ENCODE measurements at regions not wholly inside any gene's neighbourhood (a gene's known extent, or its start where the extent isn't known, plus 50 kb on each side); places are given as distances from the start of the nearest gene placed in this dataset.
"Not testable (repeated sequence)": the region's sequence is repeated elsewhere in the genome, so short reads cannot be mapped to it uniquely, and the experiment has no call there.

DNA sequence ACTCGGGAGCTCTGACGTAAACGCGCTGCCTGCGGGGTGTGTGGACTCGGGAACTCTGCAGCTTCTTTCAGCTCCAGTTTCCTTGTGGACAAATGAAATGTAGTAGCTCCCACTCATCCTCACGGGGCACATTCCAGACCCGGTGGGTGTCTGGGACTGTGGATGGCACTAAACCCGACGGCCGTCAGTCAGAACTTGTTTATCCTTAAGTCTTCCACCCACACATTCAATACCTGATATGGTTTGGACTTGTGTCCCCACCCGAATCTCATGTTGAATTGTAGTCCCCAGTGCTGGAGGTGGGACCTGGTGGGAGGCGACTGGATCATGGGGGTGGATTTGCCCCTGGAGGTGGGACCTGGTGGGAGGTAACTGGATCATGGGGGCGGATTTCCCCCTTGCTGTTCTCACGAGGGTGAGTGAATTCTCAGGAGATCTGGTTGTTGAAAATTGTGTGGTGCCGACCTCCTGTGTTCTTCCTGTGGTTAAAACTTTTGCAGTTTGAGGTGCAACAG is 81.2 kb upstream of the SNTG2 start:
- H3K4me1 Mint-ChIP-seq: no peaks in the 10 kb centered on the region
- H3K36me3 Mint-ChIP-seq: no peaks in the 10 kb centered on the region
- DNase-seq: no peak
- H3K9me3 Mint-ChIP-seq: no peaks in the 10 kb centered on the region
- no peak overlapping the region for H3K27ac Mint-ChIP-seq
- H3K27me3 Mint-ChIP-seq: peaks cover 33% of the 10 kb centered on the region
- H3K4me3 Mint-ChIP-seq: no peak overlapping the region

DNA sequence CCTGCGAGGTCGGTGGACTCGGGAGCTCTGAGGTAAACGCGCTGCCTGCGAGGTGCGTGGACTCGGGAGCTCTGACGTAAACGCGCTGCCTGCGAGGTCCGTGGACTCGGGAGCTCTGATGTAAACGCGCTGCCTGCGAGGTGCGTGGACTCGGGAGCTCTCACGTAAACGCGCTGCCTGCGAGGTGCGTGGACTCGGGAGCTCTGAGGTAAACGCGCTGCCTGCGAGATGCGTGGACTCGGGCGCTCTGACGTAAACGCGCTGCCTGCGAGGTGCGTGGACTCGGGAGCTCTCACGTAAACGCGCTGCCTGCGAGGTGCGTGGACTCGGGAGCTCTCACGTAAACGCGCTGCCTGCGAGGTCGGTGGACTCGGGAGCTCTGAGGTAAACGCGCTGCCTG is 81.8 kb upstream of the SNTG2 start:
- H3K4me3 Mint-ChIP-seq, H3K36me3 Mint-ChIP-seq, H3K27ac Mint-ChIP-seq, H3K4me1 Mint-ChIP-seq, DNase-seq, H3K9me3 Mint-ChIP-seq: not testable (repeated sequence)
- peaks cover 33% of the 10 kb centered on the region for H3K27me3 Mint-ChIP-seq

DNA sequence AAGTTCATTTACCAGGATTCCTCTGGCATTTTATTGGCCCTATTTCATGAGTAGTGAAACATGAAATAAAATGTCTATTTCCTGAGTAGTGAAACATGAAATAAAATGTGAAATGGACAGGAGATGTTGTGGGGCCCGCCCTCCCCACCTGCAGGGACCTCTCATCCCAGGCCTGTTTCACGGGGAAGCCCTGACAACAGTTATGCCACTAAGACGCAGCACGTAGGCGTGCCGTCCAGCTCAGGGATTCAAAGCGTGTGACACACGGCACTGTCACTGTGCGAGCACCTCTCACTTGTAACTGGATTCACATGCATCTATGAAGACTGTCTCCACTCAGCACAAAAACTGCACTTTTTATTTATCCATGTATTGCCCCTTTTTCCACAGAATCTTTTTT is 83.4 kb upstream of the SNTG2 start:
- Mint-ChIP-seq H3K27me3 (peaks cover 30% of the 10 kb centered on the region), H3K36me3 (no peaks in the 10 kb centered on the region), H3K4me1 (no peaks in the 10 kb centered on the region), H3K9me3 (no peaks in the 10 kb centered on the region), H3K27ac (no peak overlapping the region), H3K4me3 (no peak overlapping the region)
- no peak for DNase-seq

DNA sequence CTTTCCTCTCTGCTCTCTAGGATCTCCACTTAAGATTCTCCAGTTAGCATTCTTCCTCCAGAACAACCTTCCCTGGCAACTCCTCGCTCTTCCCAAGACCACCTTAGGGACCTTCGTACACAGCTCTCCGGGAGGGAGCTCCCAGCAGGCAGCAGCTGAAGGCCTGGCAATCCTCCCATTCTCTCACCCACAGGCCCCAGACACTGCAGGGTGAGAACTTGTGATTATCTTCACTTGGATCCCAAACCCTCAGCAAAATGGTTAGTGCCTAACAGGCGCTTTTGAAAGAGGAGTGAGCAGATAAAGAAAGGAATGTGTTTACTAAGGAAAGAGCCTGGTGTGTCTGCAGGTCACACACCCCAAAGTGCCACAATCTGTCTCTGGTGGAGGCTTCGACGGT is 83.8 kb upstream of the SNTG2 start:
- no peaks in the 10 kb centered on the region for H3K36me3 Mint-ChIP-seq
- no peak for DNase-seq
- no peak overlapping the region for H3K4me3 Mint-ChIP-seq
- no peaks in the 10 kb centered on the region for H3K4me1 Mint-ChIP-seq
- peaks cover 29% of the 10 kb centered on the region for H3K27me3 Mint-ChIP-seq
- H3K27ac Mint-ChIP-seq: no peak overlapping the region
- no peaks in the 10 kb centered on the region for H3K9me3 Mint-ChIP-seq

DNA sequence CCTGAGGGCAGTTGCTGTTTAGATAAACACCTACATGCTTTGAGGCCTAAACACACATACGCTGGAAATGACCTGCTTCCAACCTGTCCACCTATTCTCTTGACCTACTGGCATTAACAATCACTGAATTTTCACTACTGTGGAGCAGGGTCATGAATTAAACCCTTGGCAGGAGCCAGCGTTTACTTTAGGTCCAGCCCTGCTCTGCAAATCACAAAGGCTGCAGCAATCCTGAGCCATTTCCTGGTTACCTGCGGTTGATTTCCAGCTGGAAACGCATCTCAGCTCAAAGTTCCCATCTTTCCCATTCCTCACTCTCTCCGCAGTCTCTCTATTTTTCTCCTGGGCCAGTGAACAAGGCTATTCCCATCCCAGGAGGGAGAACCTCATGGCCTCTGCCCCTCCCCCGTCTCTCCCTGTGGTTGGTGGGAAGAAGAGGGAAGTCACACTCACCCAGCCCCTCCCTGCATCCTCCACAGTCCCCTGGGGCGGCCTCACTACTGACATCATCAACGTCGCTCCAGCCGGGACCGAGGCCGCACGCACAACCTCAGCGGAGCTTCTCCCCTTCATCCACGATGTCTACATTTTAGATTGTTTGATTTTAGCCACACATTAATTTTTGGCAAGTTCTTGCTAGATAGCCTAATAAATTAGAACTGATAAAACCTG is 84.5 kb upstream of the SNTG2 start:
- H3K27ac Mint-ChIP-seq: no peak overlapping the region
- DNase-seq: no peak
- H3K4me3 Mint-ChIP-seq: no peak overlapping the region
- H3K27me3 Mint-ChIP-seq: peaks cover 24% of the 10 kb centered on the region
- no peaks in the 10 kb centered on the region for H3K4me1 Mint-ChIP-seq
- H3K9me3 Mint-ChIP-seq: no peaks in the 10 kb centered on the region
- H3K36me3 Mint-ChIP-seq: no peaks in the 10 kb centered on the region

DNA sequence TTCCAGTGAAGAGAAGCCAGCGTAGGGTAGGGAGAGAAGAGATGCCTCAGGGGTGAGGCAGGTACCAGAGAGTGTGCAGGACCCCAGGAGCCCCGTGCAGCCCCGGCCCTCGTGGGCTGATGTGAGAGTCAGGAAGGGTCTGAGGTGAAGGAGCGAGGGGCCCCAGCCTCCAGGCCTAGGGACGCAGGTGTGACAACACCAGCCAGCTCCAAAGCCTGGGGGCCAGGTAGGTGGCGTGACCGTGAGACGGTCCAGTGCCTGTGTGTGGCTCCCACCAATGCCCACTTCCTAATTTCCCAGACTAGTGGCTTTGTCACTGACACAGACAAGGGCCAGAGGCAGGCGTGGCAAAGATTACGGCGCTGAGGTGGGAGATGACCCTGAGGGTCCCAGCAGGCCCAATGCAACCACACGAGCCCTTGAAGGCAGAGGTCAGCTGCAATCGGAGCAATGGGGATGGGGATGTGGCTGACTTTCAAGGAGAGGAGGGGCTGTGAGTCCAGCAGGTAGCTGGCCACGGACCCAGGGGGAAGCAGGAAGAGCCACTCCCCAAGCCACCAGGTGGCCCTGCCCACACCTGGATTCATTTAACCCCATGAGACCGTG is 86.0 kb upstream of the SNTG2 start:
- no peak overlapping the region for H3K27ac Mint-ChIP-seq
- no peaks in the 10 kb centered on the region for H3K4me1 Mint-ChIP-seq
- peaks cover 13% of the 10 kb centered on the region for H3K27me3 Mint-ChIP-seq
- no peaks in the 10 kb centered on the region for H3K9me3 Mint-ChIP-seq
- no peak for DNase-seq
- no peaks in the 10 kb centered on the region for H3K36me3 Mint-ChIP-seq
- no peak overlapping the region for H3K4me3 Mint-ChIP-seq

DNA sequence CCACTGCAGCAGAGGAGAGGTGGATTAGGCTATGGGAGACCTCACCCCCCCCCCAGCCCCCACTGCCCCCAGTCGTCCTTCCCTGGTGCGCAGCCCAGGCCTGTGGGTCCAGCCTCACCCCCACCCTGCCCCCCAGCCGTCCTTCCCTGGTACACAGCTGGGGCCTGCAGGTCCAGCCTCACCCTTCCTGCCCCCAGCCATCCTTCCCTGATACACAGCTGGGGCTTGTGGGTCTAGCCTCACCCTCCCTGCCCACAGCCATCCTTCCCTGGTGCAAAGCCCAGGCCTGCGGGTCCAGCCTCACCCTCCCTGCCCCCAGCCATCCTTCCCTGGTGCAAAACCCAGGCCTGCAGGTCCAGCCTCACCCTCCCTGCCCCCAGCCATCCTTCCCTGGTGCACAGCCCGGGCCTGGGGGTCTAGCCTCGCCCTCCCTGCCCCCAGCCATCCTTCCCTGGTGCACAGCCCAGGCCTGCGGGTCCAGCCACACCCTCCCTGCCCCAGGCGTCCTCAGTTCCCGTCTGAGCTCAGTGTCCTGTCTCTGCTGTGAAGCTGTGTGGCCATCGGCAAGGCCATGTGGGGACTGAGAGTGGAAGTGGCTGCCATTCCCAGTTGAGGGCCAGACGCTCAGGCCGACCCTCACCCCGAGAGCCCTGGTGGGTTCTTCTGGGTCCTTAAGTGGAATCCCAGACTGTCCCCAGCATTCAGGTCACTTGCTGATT is 86.8 kb upstream of the SNTG2 start:
- Mint-ChIP-seq H3K9me3 (no peaks in the 10 kb centered on the region), H3K27ac (no peak overlapping the region), H3K4me3 (no peak overlapping the region), H3K4me1 (no peaks in the 10 kb centered on the region), H3K27me3 (peaks cover 11% of the 10 kb centered on the region), H3K36me3 (no peaks in the 10 kb centered on the region)
- no peak for DNase-seq

DNA sequence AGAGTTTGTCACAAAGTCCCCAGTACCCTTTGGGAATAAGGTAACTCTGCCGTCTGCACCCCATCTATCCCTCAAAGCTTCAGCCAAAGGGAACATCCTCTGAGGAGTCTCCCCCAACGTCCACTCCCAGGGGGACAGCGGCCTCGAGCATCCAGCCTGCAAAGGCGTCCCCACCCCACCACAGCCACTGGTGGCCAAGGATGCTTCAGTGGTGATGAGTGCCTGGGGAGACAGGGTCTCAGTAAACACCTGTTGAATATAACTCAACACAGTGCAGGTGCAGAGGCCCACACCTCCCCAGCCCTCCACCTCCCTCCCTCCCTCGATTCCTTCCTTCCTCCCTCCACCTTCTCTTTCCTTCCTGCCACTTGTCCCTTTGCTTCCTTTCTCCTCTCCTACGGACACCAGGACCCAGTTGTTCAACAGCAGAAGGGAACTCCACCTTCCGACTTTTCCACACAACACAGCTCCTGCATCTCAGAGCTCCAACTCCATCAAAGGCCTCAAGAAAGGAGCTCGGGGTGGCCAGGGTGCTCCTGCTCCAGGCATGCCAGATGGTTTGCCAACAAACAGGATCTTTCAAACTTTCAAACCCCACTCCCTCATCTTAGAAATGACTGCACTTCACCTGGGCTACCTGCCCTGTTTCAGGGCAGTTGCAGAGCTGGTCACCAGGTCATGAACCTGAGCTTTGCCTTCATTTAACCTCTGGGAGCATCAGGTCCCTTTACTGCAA is 87.8 kb upstream of the SNTG2 start:
- H3K27ac Mint-ChIP-seq: no peak overlapping the region
- H3K36me3 Mint-ChIP-seq: no peaks in the 10 kb centered on the region
- peaks cover 11% of the 10 kb centered on the region for H3K27me3 Mint-ChIP-seq
- DNase-seq: no peak
- no peaks in the 10 kb centered on the region for H3K4me1 Mint-ChIP-seq
- H3K9me3 Mint-ChIP-seq: no peaks in the 10 kb centered on the region
- H3K4me3 Mint-ChIP-seq: no peak overlapping the region

DNA sequence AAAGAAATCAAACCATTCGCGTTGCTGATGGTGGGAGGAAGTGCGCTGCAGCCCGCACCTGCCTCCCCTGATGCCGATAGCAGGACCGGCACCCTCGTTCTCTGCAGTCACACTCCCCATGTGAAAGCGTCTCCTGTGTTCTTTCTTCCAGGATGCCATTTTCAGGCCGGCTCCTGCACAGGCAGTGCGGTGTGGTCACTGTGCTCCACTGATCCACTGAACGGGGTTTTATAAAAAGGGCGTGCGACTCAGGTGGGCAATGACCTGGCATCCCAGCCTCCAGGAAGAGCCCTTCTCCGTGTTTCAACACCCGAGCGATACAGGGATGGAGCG is 88.3 kb upstream of the SNTG2 start:
- H3K36me3 Mint-ChIP-seq: no peaks in the 10 kb centered on the region
- H3K9me3 Mint-ChIP-seq: no peaks in the 10 kb centered on the region
- H3K4me3 Mint-ChIP-seq: no peak overlapping the region
- peaks cover 11% of the 10 kb centered on the region for H3K27me3 Mint-ChIP-seq
- DNase-seq: no peak
- no peak overlapping the region for H3K27ac Mint-ChIP-seq
- no peaks in the 10 kb centered on the region for H3K4me1 Mint-ChIP-seq

DNA sequence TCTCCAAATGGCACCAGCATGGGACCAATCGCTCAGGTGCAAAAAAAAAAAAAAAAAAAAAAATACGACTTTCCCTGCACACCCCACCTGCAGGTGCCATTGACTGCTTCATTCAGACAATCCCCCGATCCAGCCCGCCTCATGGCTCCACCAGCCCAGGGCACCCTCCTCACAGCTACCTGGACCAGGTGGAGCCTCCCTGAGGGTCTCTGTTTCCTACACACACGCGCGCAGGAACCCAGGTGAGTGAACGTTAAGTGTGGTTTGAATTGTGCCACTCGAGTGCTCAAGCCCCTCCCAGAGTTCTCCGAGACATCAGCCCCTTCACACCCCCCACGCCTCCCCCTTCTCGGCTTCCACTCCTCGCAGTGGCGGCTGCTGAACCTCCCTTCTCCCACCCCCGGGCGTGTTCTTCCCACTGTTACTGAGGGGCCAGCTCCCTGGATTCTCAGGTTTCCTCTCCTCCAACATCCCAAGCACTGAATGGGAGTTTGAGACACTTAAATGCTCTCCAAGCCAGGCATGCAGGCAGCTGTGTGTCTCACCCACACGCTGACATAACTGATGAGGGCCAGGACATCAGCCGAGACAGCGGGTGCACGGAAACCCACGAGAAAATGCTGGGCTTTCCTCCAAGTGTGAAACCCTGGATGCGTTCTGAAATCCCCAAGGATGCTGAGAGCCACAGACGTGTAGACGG is 88.8 kb upstream of the SNTG2 start:
- Mint-ChIP-seq H3K27ac (no peak overlapping the region), H3K4me3 (no peak overlapping the region), H3K4me1 (no peaks in the 10 kb centered on the region), H3K27me3 (peaks cover 9% of the 10 kb centered on the region), H3K9me3 (no peaks in the 10 kb centered on the region), H3K36me3 (no peaks in the 10 kb centered on the region)
- DNase-seq: no peak

DNA sequence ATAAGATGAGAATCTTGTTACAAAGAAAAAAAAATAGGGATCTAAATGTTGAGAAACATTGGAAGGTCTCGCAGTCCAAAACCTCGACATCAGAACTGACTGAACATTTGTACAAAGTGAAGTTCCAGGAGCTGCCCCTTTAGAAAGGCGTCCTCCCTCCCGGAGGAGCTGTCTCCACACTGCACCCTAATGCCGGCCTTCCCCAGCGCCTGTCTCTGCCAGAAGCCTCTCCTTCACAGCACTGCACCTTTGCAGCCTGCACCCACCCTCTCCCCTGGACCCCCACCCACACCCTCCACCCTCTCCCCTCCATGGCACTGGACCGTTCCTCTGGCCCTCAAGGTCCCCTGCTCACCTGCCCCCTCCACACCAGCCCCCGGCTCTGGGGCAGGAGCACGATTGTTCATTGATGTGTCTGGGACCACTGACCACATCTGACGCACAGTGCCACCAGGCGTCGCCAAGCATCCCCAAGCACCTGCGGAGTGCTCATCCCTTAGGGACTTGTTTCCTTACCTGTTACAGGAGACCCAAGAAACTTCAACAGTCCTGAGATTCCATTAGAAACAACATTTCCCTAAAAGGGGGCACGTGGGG is 90.3 kb upstream of the SNTG2 start:
- DNase-seq: no peak
- H3K27me3 Mint-ChIP-seq: peaks cover 3% of the 10 kb centered on the region
- H3K4me1 Mint-ChIP-seq: peaks cover 3% of the 10 kb centered on the region
- no peak overlapping the region for H3K4me3 Mint-ChIP-seq
- H3K36me3 Mint-ChIP-seq: peaks cover 2% of the 10 kb centered on the region
- peaks cover 3% of the 10 kb centered on the region for H3K9me3 Mint-ChIP-seq
- H3K27ac Mint-ChIP-seq: no peak overlapping the region

DNA sequence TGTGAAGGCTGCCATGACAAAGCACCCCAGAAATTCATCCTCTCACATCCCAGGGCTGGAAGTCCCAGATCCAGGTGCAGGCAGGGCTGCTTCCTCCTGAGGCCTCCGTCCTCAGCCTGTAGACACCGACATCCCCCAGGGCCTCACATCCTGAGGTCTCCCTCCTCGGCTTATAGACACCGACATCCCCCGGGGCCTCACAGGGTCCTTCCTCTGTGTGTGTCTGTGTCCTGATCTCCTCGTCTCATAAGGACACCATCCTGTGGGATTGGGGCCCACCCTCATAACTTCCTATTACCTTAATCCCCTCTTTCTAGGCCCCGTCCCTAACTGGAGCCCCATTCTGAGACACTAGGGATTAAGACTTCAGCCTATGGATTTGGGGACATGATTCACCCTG is 92.0 kb upstream of the SNTG2 start:
- H3K4me3 Mint-ChIP-seq: no peak overlapping the region
- H3K36me3 Mint-ChIP-seq: peaks cover 12% of the 10 kb centered on the region
- H3K4me1 Mint-ChIP-seq: peaks cover 13% of the 10 kb centered on the region
- H3K27ac Mint-ChIP-seq: no peak overlapping the region
- H3K9me3 Mint-ChIP-seq: peaks cover 16% of the 10 kb centered on the region
- no peak for DNase-seq
- H3K27me3 Mint-ChIP-seq: peaks cover 3% of the 10 kb centered on the region

DNA sequence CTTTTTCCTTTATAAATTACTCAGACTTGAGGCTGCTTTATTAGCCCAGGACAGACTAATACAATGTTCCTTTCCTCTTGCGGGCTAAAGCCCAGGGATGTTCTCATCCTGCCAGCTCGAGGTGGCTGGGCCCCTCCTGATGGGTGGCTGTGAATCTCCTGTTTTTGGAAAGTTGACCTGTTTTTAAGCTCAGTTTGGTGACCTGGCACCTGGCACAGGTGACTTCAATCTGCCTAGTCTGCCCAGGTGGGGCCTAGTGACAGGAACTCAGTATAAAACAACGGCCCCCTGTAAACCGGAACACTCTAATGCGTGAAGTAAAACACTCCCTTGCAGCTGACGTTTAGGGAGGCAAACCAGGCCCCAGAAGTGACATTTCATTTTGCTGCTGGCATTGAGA is 92.7 kb upstream of the SNTG2 start:
- Mint-ChIP-seq H3K4me3 (no peak overlapping the region), H3K9me3 (peaks cover 16% of the 10 kb centered on the region), H3K4me1 (peaks cover 13% of the 10 kb centered on the region), H3K27ac (no peak overlapping the region), H3K27me3 (peaks cover 3% of the 10 kb centered on the region), H3K36me3 (peaks cover 12% of the 10 kb centered on the region)
- no peak for DNase-seq

DNA sequence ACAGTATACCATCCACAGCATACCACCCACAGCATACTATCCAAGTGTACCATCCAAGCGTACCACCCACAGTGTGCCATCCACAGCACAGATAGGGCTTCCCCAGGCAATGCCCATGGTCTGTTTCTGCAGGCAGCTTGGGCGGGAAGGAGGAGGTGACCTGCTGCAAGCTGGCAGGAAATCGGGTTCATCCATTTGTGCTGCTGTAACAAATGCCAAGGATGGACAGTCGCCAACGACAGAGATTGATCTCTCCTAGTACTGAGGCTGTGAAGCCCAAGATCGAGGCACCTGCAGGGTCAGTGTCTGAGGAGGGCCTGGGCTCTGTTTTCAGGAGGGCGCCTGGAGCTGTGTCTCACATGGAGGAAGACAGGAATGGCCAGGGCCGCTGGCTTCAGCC is 93.6 kb upstream of the SNTG2 start:
- Mint-ChIP-seq H3K27ac (no peak overlapping the region), H3K27me3 (peaks cover 3% of the 10 kb centered on the region), H3K4me1 (peaks cover 13% of the 10 kb centered on the region), H3K36me3 (peaks cover 12% of the 10 kb centered on the region), H3K4me3 (no peak overlapping the region), H3K9me3 (peaks cover 16% of the 10 kb centered on the region)
- DNase-seq: no peak

All from activated naive CD8-positive, alpha-beta T cell treated with anti-CD3 and anti-CD28 coated beads for 36 hours (primary cell).